ENCODE measurements at regions not wholly inside any gene's neighbourhood (a gene's known extent, or its start where the extent isn't known, plus 50 kb on each side); places are given as distances from the start of the nearest gene placed in this dataset.

GRCh38 chr5:30749971-30750370 is 443.5 kb upstream of the CDH6 start:
- no peak overlapping the region for H4K8ac ChIP-seq (ENCODE audit: low read depth, low read length)
- no peak overlapping the region for H3K27ac ChIP-seq (ENCODE audit: low read depth, low read length)
- H2AK5ac ChIP-seq (ENCODE audit: low read length) = no peak overlapping the region
- H3K36me3 ChIP-seq (ENCODE audit: control insufficient read depth in 1 of 2, insufficient read depth in 2 of 2, low read length in 2 of 2) = no peaks in the 10 kb centered on the region
- H3K23ac ChIP-seq (ENCODE audit: low read length) = no peak overlapping the region
- H3K79me1 ChIP-seq (ENCODE audit: low read length) = no peaks in the 10 kb centered on the region
- no peak overlapping the region for H3K9ac ChIP-seq (ENCODE audit: low read length)
- H2BK5ac ChIP-seq (ENCODE audit: low read depth, low read length, poor library complexity) = no peak overlapping the region
- H2BK120ac ChIP-seq (ENCODE audit: insufficient read depth, low read length, poor library complexity) = no peak overlapping the region
- H3K27me3 ChIP-seq (ENCODE audit: insufficient read depth, low read length) = no peaks in the 10 kb centered on the region
- no peak overlapping the region for H4K12ac ChIP-seq (ENCODE audit: low read depth, low read length)
- no peak overlapping the region for H3K4me3 ChIP-seq (ENCODE audit: low read depth, low read length)
- H2BK12ac ChIP-seq (ENCODE audit: low read length) = no peak overlapping the region
- H2AFZ ChIP-seq (ENCODE audit: insufficient read depth, low read length, poor library complexity) = no peak overlapping the region
- no peak overlapping the region for H3K18ac ChIP-seq (ENCODE audit: low read length)
- no peaks in the 10 kb centered on the region for H3K4me1 ChIP-seq (ENCODE audit: control insufficient read depth in 1 of 2, insufficient read depth in 2 of 2, low read length in 2 of 2)
- H4K91ac ChIP-seq (ENCODE audit: low read depth, low read length) = no peak overlapping the region
- H3K4me2 ChIP-seq (ENCODE audit: low read length) = no peak overlapping the region
- H3K79me2 ChIP-seq (ENCODE audit: control insufficient read depth, insufficient read depth, low read length, poor library complexity) = no peaks in the 10 kb centered on the region
- H3K9me3 ChIP-seq (ENCODE audit: insufficient read depth, low read depth, low read length) = peaks cover 3% of the 10 kb centered on the region
- no CpG with 5 or more reads among the region's 2 CpGs for WGBS (ENCODE audit: extremely low coverage, insufficient coverage, insufficient read length)
- no peak overlapping the region for H3K4ac ChIP-seq (ENCODE audit: low read depth, low read length)
- no peak for DNase-seq
- no peak overlapping the region for H3K14ac ChIP-seq (ENCODE audit: low read length)

GRCh38 chr5:30747412-30747811 is 446.1 kb upstream of the CDH6 start:
- no peak overlapping the region for H2BK120ac ChIP-seq (ENCODE audit: insufficient read depth, low read length, poor library complexity)
- no peak overlapping the region for H3K23ac ChIP-seq (ENCODE audit: low read length)
- DNase-seq = no peak
- H3K27ac ChIP-seq (ENCODE audit: low read depth, low read length) = no peak overlapping the region
- H4K12ac ChIP-seq (ENCODE audit: low read depth, low read length) = no peak overlapping the region
- no peaks in the 10 kb centered on the region for H3K27me3 ChIP-seq (ENCODE audit: insufficient read depth, low read length)
- no peak overlapping the region for H4K8ac ChIP-seq (ENCODE audit: low read depth, low read length)
- H3K4me2 ChIP-seq (ENCODE audit: low read length) = no peak overlapping the region
- H3K36me3 ChIP-seq (ENCODE audit: control insufficient read depth in 1 of 2, insufficient read depth in 2 of 2, low read length in 2 of 2) = no peaks in the 10 kb centered on the region
- H4K91ac ChIP-seq (ENCODE audit: low read depth, low read length) = no peak overlapping the region
- H3K4ac ChIP-seq (ENCODE audit: low read depth, low read length) = no peak overlapping the region
- H3K79me2 ChIP-seq (ENCODE audit: control insufficient read depth, insufficient read depth, low read length, poor library complexity) = no peaks in the 10 kb centered on the region
- no peaks in the 10 kb centered on the region for H3K79me1 ChIP-seq (ENCODE audit: low read length)
- H2AFZ ChIP-seq (ENCODE audit: insufficient read depth, low read length, poor library complexity) = no peak overlapping the region
- H3K14ac ChIP-seq (ENCODE audit: low read length) = no peak overlapping the region
- H2BK12ac ChIP-seq (ENCODE audit: low read length) = no peak overlapping the region
- H3K4me3 ChIP-seq (ENCODE audit: low read depth, low read length) = no peak overlapping the region
- no peak overlapping the region for H2BK5ac ChIP-seq (ENCODE audit: low read depth, low read length, poor library complexity)
- H3K18ac ChIP-seq (ENCODE audit: low read length) = no peak overlapping the region
- no peak overlapping the region for H3K9ac ChIP-seq (ENCODE audit: low read length)
- no peak overlapping the region for H2AK5ac ChIP-seq (ENCODE audit: low read length)
- peaks cover 3% of the 10 kb centered on the region for H3K9me3 ChIP-seq (ENCODE audit: insufficient read depth, low read depth, low read length)
- no peaks in the 10 kb centered on the region for H3K4me1 ChIP-seq (ENCODE audit: control insufficient read depth in 1 of 2, insufficient read depth in 2 of 2, low read length in 2 of 2)
- WGBS (ENCODE audit: extremely low coverage, insufficient coverage, insufficient read length) = no CpG with 5 or more reads among the region's 4 CpGs

- DNase-seq = no peak
- H3K23ac ChIP-seq (ENCODE audit: low read length) = no peak overlapping the region
- no peaks in the 10 kb centered on the region for H3K4me1 ChIP-seq (ENCODE audit: control insufficient read depth in 1 of 2, insufficient read depth in 2 of 2, low read length in 2 of 2)
- no peak overlapping the region for H2BK120ac ChIP-seq (ENCODE audit: insufficient read depth, low read length, poor library complexity)
- no peak overlapping the region for H4K8ac ChIP-seq (ENCODE audit: low read depth, low read length)
- H3K14ac ChIP-seq (ENCODE audit: low read length) = no peak overlapping the region
- no peaks in the 10 kb centered on the region for H3K79me1 ChIP-seq (ENCODE audit: low read length)
- no peaks in the 10 kb centered on the region for H3K36me3 ChIP-seq (ENCODE audit: control insufficient read depth in 1 of 2, insufficient read depth in 2 of 2, low read length in 2 of 2)
- H3K27ac ChIP-seq (ENCODE audit: low read depth, low read length) = no peak overlapping the region
- H2BK12ac ChIP-seq (ENCODE audit: low read length) = no peak overlapping the region
- H3K9ac ChIP-seq (ENCODE audit: low read length) = no peak overlapping the region
- H3K4ac ChIP-seq (ENCODE audit: low read depth, low read length) = no peak overlapping the region
- H2AK5ac ChIP-seq (ENCODE audit: low read length) = no peak overlapping the region
- no peak overlapping the region for H3K4me2 ChIP-seq (ENCODE audit: low read length)
- H3K79me2 ChIP-seq (ENCODE audit: control insufficient read depth, insufficient read depth, low read length, poor library complexity) = no peaks in the 10 kb centered on the region
- no peaks in the 10 kb centered on the region for H3K9me3 ChIP-seq (ENCODE audit: insufficient read depth, low read depth, low read length)
- no peak overlapping the region for H4K91ac ChIP-seq (ENCODE audit: low read depth, low read length)
- H2AFZ ChIP-seq (ENCODE audit: insufficient read depth, low read length, poor library complexity) = no peak overlapping the region
- no peak overlapping the region for H3K18ac ChIP-seq (ENCODE audit: low read length)
- H2BK5ac ChIP-seq (ENCODE audit: low read depth, low read length, poor library complexity) = no peak overlapping the region
- H3K4me3 ChIP-seq (ENCODE audit: low read depth, low read length) = no peak overlapping the region
- H4K12ac ChIP-seq (ENCODE audit: low read depth, low read length) = no peak overlapping the region
- H3K27me3 ChIP-seq (ENCODE audit: insufficient read depth, low read length) = no peaks in the 10 kb centered on the region
Measured at GRCh38 chr5:30736669-30737068, 456.8 kb upstream of the CDH6 start.

GRCh38 chr5:30734118-30734517 is 459.4 kb upstream of the CDH6 start:
- H4K91ac ChIP-seq (ENCODE audit: low read depth, low read length) = no peak overlapping the region
- no peak overlapping the region for H2AK5ac ChIP-seq (ENCODE audit: low read length)
- no peak overlapping the region for H2BK12ac ChIP-seq (ENCODE audit: low read length)

More at GRCh38 chr5:30734118-30734517, 459.4 kb upstream of the CDH6 start:
- H4K8ac ChIP-seq (ENCODE audit: low read depth, low read length) = no peak overlapping the region
- no peak overlapping the region for H4K12ac ChIP-seq (ENCODE audit: low read depth, low read length)
- no peak overlapping the region for H3K14ac ChIP-seq (ENCODE audit: low read length)
- no peaks in the 10 kb centered on the region for H3K79me1 ChIP-seq (ENCODE audit: low read length)
- H3K23ac ChIP-seq (ENCODE audit: low read length) = no peak overlapping the region
- H3K27me3 ChIP-seq (ENCODE audit: insufficient read depth, low read length) = no peaks in the 10 kb centered on the region
- no peak overlapping the region for H3K9ac ChIP-seq (ENCODE audit: low read length)
- no peak for DNase-seq
- H2AFZ ChIP-seq (ENCODE audit: insufficient read depth, low read length, poor library complexity) = no peak overlapping the region
- WGBS (ENCODE audit: extremely low coverage, insufficient coverage, insufficient read length) = no CpG with 5 or more reads among the region's 4 CpGs
- no peak overlapping the region for H3K4me3 ChIP-seq (ENCODE audit: low read depth, low read length)
- H3K27ac ChIP-seq (ENCODE audit: low read depth, low read length) = no peak overlapping the region
- no peaks in the 10 kb centered on the region for H3K79me2 ChIP-seq (ENCODE audit: control insufficient read depth, insufficient read depth, low read length, poor library complexity)
- no peaks in the 10 kb centered on the region for H3K9me3 ChIP-seq (ENCODE audit: insufficient read depth, low read depth, low read length)
- no peak overlapping the region for H3K4me2 ChIP-seq (ENCODE audit: low read length)
- H2BK120ac ChIP-seq (ENCODE audit: insufficient read depth, low read length, poor library complexity) = no peak overlapping the region
- no peaks in the 10 kb centered on the region for H3K36me3 ChIP-seq (ENCODE audit: control insufficient read depth in 1 of 2, insufficient read depth in 2 of 2, low read length in 2 of 2)
- no peaks in the 10 kb centered on the region for H3K4me1 ChIP-seq (ENCODE audit: control insufficient read depth in 1 of 2, insufficient read depth in 2 of 2, low read length in 2 of 2)
- H2BK5ac ChIP-seq (ENCODE audit: low read depth, low read length, poor library complexity) = no peak overlapping the region
- no peak overlapping the region for H3K4ac ChIP-seq (ENCODE audit: low read depth, low read length)
- H3K18ac ChIP-seq (ENCODE audit: low read length) = no peak overlapping the region
